AG04449 (cell line): ENCODE measurements at regions not wholly inside any gene's neighbourhood (a gene's known extent, or its start where the extent isn't known, plus 50 kb on each side); places are given as distances from the start of the nearest gene placed in this dataset.
"Not testable (repeated sequence)": the region's sequence is repeated elsewhere in the genome, so short reads cannot be mapped to it uniquely, and the experiment has no call there.

ENCODE experiments used
- CTCF ChIA-PET: fragments of 350-600 bp; formaldehyde crosslinking; extraction: SDS; loops from one replicate; lab custom pipeline; 2021; ENCODE audit warnings: antibody characterized with exemption; lab: Yijun Ruan, JAX
- POLR2A ChIA-PET: fragments of 400-600, 350-600 bp; formaldehyde crosslinking; extraction: SDS; loops from one replicate; lab custom pipeline; 2020; ENCODE audit warnings: antibody characterized with exemption, inconsistent platforms; lab: Yijun Ruan, JAX
- DNase-seq: peaks from one replicate; pipeline ENCODE4 v3.0.0-alpha.2; 2010; ENCODE audit warnings: low read depth, low spot score
- H3K4me3 ChIP-seq: 2 replicates; pipeline ENCODE4 v1.5.1; 2011; ENCODE audit warnings: low read depth, mild to moderate bottlenecking, control low read depth, low read length
- CTCF ChIP-seq: IDR thresholded peaks from one replicate; pipeline ENCODE4 v1.5.1; 2011; ENCODE audit warnings: mild to moderate bottlenecking, moderate library complexity, low read length, control low read depth, inconsistent platforms; ENCODE audit not compliant: insufficient read depth; ENCODE audit errors: missing control alignments

- ChIA-PET CTCF (no interaction called here), POLR2A (no interaction called here)
- H3K4me3 ChIP-seq, result no peak overlapping the region
- DNase-seq, result no peak
- TF ChIP-seq CTCF, result no peak
Measured at GRCh38 chr21:14614287-14614686, 68.2 kb upstream of the SAMSN1 start.

- no peak for DNase-seq
- CTCF ChIA-PET, result no interaction called here
- TF ChIP-seq CTCF, result no peak
- POLR2A ChIA-PET, result no interaction called here
- H3K4me3 ChIP-seq, result no peak overlapping the region
Measured at GRCh38 chr21:14613486-14614224, 67.5 kb upstream of the SAMSN1 start.

- DNase-seq, H3K4me3 ChIP-seq, POLR2A ChIA-PET, CTCF ChIA-PET: not testable (repeated sequence)
Measured at GRCh38 chr21:14610119-14610518, 64.0 kb upstream of the SAMSN1 start.

GRCh38 chr21:14609274-14609673, 63.2 kb upstream of the SAMSN1 start:
- no peak for TF ChIP-seq CTCF
- no peak overlapping the region for H3K4me3 ChIP-seq
- ChIA-PET CTCF (no interaction called here), POLR2A (no interaction called here)
- DNase-seq, result no peak

GRCh38 chr21:14607262-14607661, 61.1 kb upstream of the SAMSN1 start:
- CTCF ChIA-PET, result no interaction called here
- POLR2A ChIA-PET, result no interaction called here
- TF ChIP-seq CTCF, result no peak
- no peak overlapping the region for H3K4me3 ChIP-seq
- no peak for DNase-seq

GRCh38 chr21:14603202-14603601, 57.1 kb upstream of the SAMSN1 start:
- CTCF ChIA-PET, result no interaction called here
- no peak for DNase-seq

More at GRCh38 chr21:14603202-14603601, 57.1 kb upstream of the SAMSN1 start:
- TF ChIP-seq CTCF, result no peak
- H3K4me3 ChIP-seq, result no peak overlapping the region
- POLR2A ChIA-PET, result no interaction called here
